ENCODE measurements at regions not wholly inside any gene's neighbourhood (a gene's known extent, or its start where the extent isn't known, plus 50 kb on each side); places are given as distances from the start of the nearest gene placed in this dataset.

DNA sequence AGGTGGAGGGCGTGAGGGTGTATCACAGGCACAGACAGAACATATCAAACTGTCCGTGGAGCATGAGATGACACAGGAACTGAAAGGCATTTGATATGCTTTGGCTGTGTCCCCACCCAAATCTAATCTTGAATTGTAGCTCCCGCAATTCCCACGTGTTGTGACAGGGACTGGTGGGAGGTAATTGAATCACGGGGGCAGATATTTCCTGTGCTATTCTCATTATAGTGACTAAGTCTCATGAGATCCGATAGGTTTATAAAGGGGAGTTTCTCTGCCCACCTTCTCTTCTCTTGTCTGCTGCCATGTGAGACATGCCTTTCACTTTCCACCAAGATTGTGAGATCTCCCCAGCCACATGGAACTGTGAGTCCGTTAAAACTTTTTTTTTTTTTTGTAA is 123.1 kb upstream of the PIEZO2 start:
- DNase-seq (ENCODE audit: low read depth), result no peak
- TF ChIP-seq, protein P1, sequence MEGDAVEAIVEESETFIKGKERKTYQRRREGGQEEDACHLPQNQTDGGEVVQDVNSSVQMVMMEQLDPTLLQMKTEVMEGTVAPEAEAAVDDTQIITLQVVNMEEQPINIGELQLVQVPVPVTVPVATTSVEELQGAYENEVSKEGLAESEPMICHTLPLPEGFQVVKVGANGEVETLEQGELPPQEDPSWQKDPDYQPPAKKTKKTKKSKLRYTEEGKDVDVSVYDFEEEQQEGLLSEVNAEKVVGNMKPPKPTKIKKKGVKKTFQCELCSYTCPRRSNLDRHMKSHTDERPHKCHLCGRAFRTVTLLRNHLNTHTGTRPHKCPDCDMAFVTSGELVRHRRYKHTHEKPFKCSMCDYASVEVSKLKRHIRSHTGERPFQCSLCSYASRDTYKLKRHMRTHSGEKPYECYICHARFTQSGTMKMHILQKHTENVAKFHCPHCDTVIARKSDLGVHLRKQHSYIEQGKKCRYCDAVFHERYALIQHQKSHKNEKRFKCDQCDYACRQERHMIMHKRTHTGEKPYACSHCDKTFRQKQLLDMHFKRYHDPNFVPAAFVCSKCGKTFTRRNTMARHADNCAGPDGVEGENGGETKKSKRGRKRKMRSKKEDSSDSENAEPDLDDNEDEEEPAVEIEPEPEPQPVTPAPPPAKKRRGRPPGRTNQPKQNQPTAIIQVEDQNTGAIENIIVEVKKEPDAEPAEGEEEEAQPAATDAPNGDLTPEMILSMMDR (IDR thresholded peaks at IDR 0.05; ENCODE audit: insufficient read depth, low read depth, low read length, missing control alignments), result no peak
- no peak overlapping the region for H3K4me3 ChIP-seq (ENCODE audit: low read depth, low read length)

DNA sequence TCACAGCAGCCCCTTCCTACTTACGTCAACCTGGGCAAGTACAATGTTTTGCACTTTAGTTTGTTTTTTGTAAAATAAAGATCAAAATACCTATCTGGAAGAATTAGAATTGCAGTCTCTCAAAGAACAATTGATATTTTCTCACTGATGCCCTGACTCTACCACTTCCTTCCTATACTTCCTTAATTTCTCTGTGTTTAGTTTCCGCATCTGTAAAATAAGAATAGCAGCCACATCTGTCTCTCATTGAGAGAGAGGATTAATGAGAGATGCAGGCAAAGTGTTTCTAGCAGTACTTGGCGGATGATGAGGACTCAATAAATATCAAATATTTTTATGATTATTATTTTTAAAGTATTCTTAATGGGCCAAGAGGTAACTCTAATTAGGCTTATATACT is 122.6 kb upstream of the PIEZO2 start:
- no peak overlapping the region for H3K4me3 ChIP-seq (ENCODE audit: low read depth, low read length)
- DNase-seq (ENCODE audit: low read depth), result no peak
- TF ChIP-seq, protein P1 (IDR thresholded peaks at IDR 0.05; ENCODE audit: insufficient read depth, low read depth, low read length, missing control alignments), result no peak

DNA sequence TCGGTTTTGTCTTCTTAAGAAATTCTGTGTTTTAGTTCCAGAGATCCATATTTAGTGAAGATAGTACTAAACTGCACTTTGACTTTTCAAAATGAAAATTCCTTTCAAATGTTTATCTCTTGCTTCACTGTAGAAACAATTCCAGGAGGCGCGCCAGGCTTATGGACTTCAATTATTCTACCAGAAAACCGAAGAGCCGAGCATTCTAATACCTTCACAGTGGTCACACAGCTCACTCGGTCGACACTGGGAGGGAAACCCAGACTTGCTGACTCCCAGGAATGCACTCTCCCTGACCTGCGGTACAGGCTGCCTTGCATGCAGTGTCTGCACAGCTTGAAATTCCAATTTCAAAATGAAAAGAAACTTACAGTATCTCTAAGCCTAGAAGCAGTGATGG is 119.9 kb upstream of the PIEZO2 start:
- DNase-seq (ENCODE audit: low read depth), result no peak
- TF ChIP-seq, protein P1 (IDR thresholded peaks at IDR 0.05; ENCODE audit: insufficient read depth, low read depth, low read length, missing control alignments), result no peak
- no peak overlapping the region for H3K4me3 ChIP-seq (ENCODE audit: low read depth, low read length)

DNA sequence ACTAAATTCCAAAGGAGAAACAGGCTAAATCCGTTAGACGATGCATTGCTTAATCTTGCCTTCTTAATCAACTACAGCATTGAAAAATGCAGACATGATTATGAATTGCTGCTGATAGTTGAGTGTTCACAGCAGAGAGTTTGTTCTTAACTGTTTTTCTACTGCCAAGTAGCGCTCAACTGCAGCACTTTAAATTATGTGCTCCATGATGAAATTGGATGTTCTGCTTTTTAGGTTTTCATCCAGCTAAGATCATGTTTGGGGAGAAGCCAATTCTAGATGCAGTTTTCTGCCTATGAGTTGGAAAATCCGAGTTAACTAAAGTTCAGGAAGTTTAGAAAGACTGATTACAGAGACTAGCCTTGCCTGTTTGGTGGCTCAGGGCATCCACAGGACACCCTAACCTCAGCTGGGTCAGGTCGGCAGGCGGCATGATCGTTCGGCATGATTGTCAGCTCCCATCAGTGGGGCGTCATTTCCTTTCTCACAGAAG is 119.4 kb upstream of the PIEZO2 start:
- TF ChIP-seq, protein P1 (IDR thresholded peaks at IDR 0.05; ENCODE audit: insufficient read depth, low read depth, low read length, missing control alignments), result no peak
- no peak overlapping the region for H3K4me3 ChIP-seq (ENCODE audit: low read depth, low read length)
- DNase-seq (ENCODE audit: low read depth), result no peak

DNA sequence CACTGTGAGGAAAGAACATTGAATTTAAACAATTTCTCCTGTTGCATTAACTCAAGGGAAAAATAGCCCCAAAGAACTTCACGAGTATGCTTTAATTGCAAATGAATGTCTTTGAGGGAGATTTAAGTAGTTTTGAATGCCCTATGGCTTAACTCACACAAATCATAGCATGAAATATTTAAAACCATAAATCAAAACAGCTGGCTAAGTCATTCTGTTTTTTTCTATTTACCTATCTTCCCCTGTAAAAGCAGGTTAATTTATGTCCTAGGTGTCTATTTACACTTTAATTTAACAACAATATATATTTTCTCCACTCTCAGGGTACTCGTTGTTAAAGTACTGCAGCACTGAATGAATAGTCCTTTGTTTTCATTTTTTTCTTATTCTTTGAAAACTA is 118.8 kb upstream of the PIEZO2 start:
- DNase-seq (ENCODE audit: low read depth), result no peak
- TF ChIP-seq, protein P1 (IDR thresholded peaks at IDR 0.05; ENCODE audit: insufficient read depth, low read depth, low read length, missing control alignments), result no peak
- no peak overlapping the region for H3K4me3 ChIP-seq (ENCODE audit: low read depth, low read length)

DNA sequence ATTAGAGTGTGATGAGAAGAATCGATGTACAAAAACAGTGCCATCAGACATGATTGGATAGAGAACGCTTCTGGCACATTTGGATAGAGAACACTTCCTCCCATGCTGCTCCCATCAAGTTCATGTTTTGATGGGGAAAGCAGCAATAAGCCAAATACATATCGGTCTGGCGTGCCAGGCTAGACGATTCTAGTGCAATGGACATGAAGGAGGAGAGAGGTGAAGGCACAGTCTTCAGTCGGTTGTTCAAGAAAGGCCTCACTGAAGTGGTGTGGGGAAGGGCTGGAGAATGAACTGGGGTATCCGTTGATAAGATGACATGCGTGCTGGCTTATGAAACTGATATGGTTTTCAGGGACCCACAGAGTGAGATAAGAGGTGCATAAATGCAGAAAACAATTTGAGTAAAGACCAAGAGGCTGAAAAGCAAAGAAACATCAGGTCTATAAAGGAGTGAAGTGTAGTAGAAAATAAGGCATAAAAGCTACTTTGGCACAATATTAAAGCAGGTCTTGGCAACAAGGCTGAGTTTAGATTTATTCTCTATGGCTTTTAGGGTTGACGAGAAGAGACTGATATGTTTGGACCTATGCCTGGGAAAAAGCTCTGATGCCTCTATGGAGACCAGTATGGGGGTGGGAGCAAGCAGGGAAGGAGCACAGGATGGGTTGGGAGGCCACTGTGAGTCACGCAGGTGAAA is 117.6 kb upstream of the PIEZO2 start:
- no peak for DNase-seq (ENCODE audit: low read depth)
- TF ChIP-seq, protein P1 (IDR thresholded peaks at IDR 0.05; ENCODE audit: insufficient read depth, low read depth, low read length, missing control alignments), result no peak

DNA sequence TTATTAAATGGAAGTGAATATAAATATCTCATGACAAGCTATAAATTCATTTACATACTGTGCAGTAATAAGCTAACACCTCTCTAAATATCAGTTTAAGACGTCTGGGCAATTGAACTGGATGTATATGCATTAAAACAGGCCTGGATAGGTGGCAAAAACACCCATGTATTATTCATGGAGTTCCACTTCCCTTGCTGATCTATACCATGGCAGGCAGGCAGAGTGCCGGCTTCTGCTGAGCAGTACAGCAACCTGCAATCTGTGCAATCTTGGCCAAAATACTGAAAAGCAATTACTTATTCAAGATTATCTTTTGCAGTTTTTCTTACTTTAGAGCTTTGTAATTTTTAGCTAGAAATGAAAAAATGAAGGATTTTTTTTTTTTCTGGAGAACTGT is 112.1 kb upstream of the PIEZO2 start:
- DNase-seq (ENCODE audit: low read depth), result no peak
- TF ChIP-seq, protein P1 (IDR thresholded peaks at IDR 0.05; ENCODE audit: insufficient read depth, low read depth, low read length, missing control alignments), result no peak
- H3K4me3 ChIP-seq (ENCODE audit: low read depth, low read length), result no peak overlapping the region

More for the DNA sequence above, 117.6 kb upstream of the PIEZO2 start:
- H3K4me3 ChIP-seq (ENCODE audit: low read depth, low read length), result no peak overlapping the region
